AG09319 (cell line): ENCODE measurements at regions not wholly inside any gene's neighbourhood (a gene's known extent, or its start where the extent isn't known, plus 50 kb on each side); places are given as distances from the start of the nearest gene placed in this dataset.

Experiments
- DNase-seq: peaks from one replicate; pipeline ENCODE4 v3.0.0-alpha.2; 2010; ENCODE audit warnings: low read depth; ENCODE audit errors: extremely low read depth
- TF ChIP-seq, protein P1 (sequence below): IDR thresholded peaks from 2 replicates; pipeline ENCODE4 v1.5.1; 2011; ENCODE audit warnings: low read depth, mild to moderate bottlenecking, inconsistent platforms, low read length, moderate library complexity

DNA sequence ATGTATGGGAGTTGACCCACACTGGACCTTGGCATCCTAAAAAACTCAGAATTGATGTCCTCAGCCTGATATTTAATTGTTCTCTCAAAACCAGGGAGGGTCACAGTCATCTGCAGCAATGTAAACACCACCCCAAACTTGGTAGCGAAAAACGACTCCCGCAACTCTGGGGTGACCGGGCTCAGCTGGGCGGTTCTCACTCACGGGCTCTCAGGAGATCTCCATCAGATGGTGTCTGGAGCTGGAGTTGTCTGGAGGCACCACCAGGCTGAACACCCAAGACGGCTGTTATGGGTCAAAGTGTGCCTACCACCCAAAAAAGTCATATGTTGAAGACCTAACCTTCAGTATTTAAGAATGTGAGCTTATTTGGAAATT is 50.9 kb upstream of the NXT1 start:
- DNase-seq, result no peak
- TF ChIP-seq, protein P1, sequence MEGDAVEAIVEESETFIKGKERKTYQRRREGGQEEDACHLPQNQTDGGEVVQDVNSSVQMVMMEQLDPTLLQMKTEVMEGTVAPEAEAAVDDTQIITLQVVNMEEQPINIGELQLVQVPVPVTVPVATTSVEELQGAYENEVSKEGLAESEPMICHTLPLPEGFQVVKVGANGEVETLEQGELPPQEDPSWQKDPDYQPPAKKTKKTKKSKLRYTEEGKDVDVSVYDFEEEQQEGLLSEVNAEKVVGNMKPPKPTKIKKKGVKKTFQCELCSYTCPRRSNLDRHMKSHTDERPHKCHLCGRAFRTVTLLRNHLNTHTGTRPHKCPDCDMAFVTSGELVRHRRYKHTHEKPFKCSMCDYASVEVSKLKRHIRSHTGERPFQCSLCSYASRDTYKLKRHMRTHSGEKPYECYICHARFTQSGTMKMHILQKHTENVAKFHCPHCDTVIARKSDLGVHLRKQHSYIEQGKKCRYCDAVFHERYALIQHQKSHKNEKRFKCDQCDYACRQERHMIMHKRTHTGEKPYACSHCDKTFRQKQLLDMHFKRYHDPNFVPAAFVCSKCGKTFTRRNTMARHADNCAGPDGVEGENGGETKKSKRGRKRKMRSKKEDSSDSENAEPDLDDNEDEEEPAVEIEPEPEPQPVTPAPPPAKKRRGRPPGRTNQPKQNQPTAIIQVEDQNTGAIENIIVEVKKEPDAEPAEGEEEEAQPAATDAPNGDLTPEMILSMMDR, result no peak

DNA sequence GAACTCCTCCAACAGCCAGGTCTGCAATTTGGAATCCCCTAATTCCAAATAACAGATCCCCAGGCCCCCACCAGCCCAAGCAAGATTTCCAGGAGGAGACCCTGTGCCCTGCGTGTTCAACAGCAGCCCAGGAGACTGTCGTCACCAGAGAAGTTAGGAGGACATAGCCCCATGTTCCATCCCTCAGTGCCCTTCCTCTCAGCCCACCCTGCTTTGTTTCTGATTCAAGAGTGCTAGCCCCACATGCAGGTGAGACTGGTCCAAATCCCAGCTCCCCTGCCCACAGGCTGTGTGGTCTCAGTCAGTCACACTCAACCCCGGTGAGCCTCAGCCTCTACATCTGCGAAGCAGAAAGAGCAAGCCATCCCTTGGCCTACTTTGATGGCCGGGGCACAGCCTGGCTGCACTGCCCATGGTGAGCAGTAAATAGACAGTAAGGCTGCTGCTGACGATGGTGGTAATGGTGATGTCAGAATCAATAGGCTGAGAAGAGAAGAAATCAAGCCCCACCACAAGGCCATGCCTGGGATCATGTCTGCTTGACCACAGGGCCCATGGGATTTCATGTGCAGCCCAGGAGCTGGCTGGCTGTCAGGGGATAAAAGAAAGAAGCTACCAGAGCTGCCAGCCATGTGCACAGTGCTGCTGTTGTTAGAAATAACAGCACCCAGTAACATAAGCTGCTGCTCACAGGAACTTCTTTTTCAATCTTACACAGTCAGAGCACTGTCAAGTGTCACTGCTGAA is 51.5 kb upstream of the NXT1 start:
- TF ChIP-seq, protein P1, result no peak
- no peak for DNase-seq

DNA sequence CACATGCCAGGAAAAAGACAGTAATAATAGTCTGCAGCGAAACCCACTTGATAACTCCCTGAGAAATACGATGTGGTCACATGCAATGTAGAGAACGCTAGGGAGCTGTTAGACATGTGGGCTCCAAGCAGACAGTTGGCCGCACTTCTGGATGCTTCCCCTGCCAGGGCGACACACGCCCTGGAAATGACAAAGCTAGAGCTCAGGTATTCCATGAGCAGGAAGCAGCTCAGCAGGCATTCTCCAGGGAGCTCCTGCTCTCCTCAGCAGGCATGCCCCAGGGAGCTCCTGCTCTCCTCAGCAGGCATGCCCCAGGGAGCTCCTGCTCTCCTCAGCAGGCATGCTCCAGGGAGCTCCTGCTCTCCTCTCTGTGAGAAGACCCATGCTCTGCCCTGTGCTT is 52.4 kb upstream of the NXT1 start:
- TF ChIP-seq, protein P1, result no peak
- DNase-seq, result no peak

DNA sequence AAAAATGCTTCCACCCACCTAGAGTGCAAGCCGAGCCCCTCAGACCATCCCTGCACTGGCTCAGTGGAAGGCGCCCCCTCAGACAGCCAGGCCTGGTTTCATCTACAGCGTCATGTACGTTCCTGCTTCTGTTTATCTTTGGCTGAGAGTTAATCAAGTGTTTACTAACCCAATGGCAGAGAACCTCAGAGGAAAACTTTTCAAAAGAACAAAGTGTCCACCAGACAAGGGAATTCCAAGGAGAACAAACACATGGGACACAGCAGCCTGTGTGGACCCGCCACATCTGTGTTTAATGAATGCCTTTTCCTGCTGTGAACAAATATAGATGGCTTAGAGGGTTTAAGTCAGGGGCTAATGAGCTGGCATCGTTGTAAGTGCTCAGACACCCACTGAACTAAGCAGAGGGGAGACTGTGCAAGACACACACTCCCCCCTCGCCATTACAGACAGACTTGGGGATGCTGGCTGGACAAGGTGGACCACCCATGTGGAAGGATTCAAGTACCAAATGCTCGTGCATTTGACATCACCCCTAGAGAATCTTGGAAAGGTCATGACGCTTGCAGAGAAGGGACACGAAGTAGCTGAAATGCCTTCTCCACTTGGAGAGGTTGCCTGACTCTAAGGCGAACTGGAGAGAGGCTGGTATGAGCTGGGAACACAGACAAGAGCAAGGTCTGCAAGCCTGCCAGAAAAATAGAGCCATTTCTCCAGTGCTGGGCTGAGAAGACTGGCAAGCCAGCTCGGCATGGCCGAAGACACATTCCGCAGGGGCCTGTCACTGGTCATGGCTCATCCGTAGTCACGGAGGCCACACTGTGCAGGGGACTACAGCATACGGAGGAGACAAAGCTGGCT is 53.5 kb upstream of the NXT1 start:
- TF ChIP-seq, protein P1, result no peak
- no peak for DNase-seq

DNA sequence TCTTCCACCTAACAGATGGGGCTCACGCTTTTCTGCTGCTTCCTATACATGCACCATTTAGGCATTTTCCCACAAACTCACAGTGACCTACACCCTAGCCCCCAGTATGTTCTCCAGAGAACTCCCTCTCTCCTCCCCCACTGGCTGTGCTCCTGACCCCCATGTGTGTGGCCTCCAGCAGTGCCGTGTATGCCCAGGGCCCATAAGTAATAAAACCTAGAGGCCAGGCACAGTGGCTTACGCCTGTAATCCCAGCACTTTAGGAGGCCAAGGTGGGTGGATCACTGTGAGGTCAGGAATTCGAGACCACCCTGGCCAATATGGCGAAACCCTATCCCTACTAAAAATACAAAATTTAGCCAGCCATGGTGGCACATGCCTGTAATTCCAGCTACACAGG is 54.7 kb upstream of the NXT1 start:
- TF ChIP-seq, protein P1, result no peak
- no peak for DNase-seq

DNA sequence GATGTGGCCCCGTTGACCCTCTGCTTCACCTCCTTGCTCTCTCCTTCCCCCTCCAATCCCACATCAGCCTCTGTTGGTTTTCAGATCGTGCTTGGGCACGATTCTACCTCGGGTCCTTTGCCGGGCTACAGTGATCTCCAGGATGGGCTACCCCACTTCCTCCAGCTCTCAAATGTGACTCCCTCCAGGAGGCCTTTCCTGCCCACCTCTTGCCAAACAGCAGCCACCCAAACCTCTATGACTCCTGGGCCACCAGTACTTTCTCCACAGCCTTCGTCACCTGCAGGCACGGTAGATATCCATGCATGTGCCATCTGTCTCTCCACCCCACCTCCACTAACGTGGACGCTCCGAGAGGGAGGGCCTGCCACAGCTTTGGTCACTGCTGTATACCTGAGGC is 55.9 kb upstream of the NXT1 start:
- no peak for DNase-seq
- TF ChIP-seq, protein P1, result no peak

DNA sequence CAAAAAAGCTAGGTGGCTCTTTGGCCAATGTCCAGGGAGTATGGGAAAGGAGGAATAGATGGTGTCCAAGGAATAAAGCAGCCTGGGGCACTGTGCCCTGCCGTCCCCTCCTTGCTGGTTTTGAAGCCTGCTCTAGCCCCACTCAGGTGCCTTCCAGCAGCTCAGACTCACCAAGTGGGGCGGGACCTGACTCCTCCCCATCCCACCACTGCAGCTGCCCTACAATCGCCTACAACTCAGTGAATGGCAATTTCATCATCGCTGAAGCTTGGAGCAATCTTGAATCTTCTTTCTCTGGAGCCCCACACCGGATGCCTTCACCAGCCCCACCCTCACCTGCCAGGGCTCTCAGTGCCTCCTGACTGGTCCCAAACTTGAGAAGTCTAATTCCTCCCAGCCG is 56.4 kb upstream of the NXT1 start:
- TF ChIP-seq, protein P1, result no peak
- no peak for DNase-seq
